ENCODE measurements at regions not wholly inside any gene's neighbourhood (a gene's known extent, or its start where the extent isn't known, plus 50 kb on each side); places are given as distances from the start of the nearest gene placed in this dataset.

GRCh38 chr12:125288931-125289928, 224.0 kb downstream of the AACS start:
- no peak for DNase-seq
- H3K27me3 ChIP-seq: no peaks in the 10 kb centered on the region
- TF ChIP-seq CTCF (IDR thresholded peaks at IDR 0.05) (no peak), POLR2A (IDR thresholded peaks at IDR 0.05) (no peak)
- peaks cover 0 to 7% (median 0%) of the 10 kb centered on the region in 4 donors for H3K9me3 ChIP-seq
- H3K36me3 ChIP-seq: no peaks in the 10 kb centered on the region
- no peaks in the 10 kb centered on the region for H3K4me1 ChIP-seq
- no peak overlapping the region for H3K27ac ChIP-seq
- no peak overlapping the region for H3K4me3 ChIP-seq

GRCh38 chr12:125289970-125290369, 224.7 kb downstream of the AACS start:
- peaks cover 0 to 7% (median 0%) of the 10 kb centered on the region in 4 donors for H3K9me3 ChIP-seq
- no peak overlapping the region for H3K4me3 ChIP-seq
- DNase-seq: no peak
- H3K27me3 ChIP-seq: no peaks in the 10 kb centered on the region
- H3K36me3 ChIP-seq: no peaks in the 10 kb centered on the region
- H3K27ac ChIP-seq: no peak overlapping the region
- no peak for TF ChIP-seq POLR2A (IDR thresholded peaks at IDR 0.05)
- TF ChIP-seq CTCF (IDR thresholded peaks at IDR 0.05): no peak
- no peaks in the 10 kb centered on the region for H3K4me1 ChIP-seq

GRCh38 chr12:125292700-125293099, 227.5 kb downstream of the AACS start:
- DNase-seq: no peak
- peaks cover 0 to 7% (median 0%) of the 10 kb centered on the region in 4 donors for H3K9me3 ChIP-seq
- TF ChIP-seq POLR2A (IDR thresholded peaks at IDR 0.05): no peak
- no peak for TF ChIP-seq CTCF (IDR thresholded peaks at IDR 0.05)
- no peak overlapping the region for H3K27ac ChIP-seq
- H3K27me3 ChIP-seq: no peaks in the 10 kb centered on the region
- no peaks in the 10 kb centered on the region for H3K36me3 ChIP-seq
- H3K4me1 ChIP-seq: no peaks in the 10 kb centered on the region
- no peak overlapping the region for H3K4me3 ChIP-seq

- Histone ChIP-seq H3K9me3 (peaks cover 0 to 7% (median 0%) of the 10 kb centered on the region in 4 donors), H3K4me3 (no peak overlapping the region), H3K4me1 (no peaks in the 10 kb centered on the region), H3K27me3 (no peaks in the 10 kb centered on the region), H3K27ac (no peak overlapping the region), H3K36me3 (no peaks in the 10 kb centered on the region)
- DNase-seq: no peak
- no peak for TF ChIP-seq POLR2A (IDR thresholded peaks at IDR 0.05)
- TF ChIP-seq CTCF (IDR thresholded peaks at IDR 0.05): no peak
Observed at GRCh38 chr12:125295550-125295949, 230.3 kb downstream of the AACS start.

GRCh38 chr12:125296701-125297100, 231.5 kb downstream of the AACS start:
- no peaks in the 10 kb centered on the region for H3K36me3 ChIP-seq
- no peak for DNase-seq
- H3K4me1 ChIP-seq: no peaks in the 10 kb centered on the region
- no peak overlapping the region for H3K4me3 ChIP-seq
- H3K27me3 ChIP-seq: no peaks in the 10 kb centered on the region
- TF ChIP-seq CTCF (IDR thresholded peaks at IDR 0.05): no peak
- no peak for TF ChIP-seq POLR2A (IDR thresholded peaks at IDR 0.05)
- no peak overlapping the region for H3K27ac ChIP-seq
- peaks cover 0 to 7% (median 0%) of the 10 kb centered on the region in 4 donors for H3K9me3 ChIP-seq
